ENCODE measurements at regions not wholly inside any gene's neighbourhood (a gene's known extent, or its start where the extent isn't known, plus 50 kb on each side); places are given as distances from the start of the nearest gene placed in this dataset.

GRCh38 chr17:34447406-34447805, 84.4 kb upstream of the CCL1 start:
- no peak for TF ChIP-seq YY1 (IDR thresholded peaks at IDR 0.05; ENCODE audit: insufficient read depth, insufficient read length)
- TF ChIP-seq ZNF274 (IDR thresholded peaks at IDR 0.05; ENCODE audit: low read depth, low read length), result no peak
- no peak for TF ChIP-seq SUZ12 (IDR thresholded peaks at IDR 0.05; ENCODE audit: extremely low read depth, insufficient read depth, insufficient read length)

Data from NT2/D1 (cell line).